ENCODE measurements at regions not wholly inside any gene's neighbourhood (a gene's known extent, or its start where the extent isn't known, plus 50 kb on each side); places are given as distances from the start of the nearest gene placed in this dataset.

- POLR2A ChIA-PET = no interaction called here
- CTCF ChIA-PET = no interaction called here
Measured at GRCh38 chr13:67619995-67620380, 389.9 kb upstream of the PCDH9 start.

GRCh38 chr13:67619351-67619994, 389.3 kb upstream of the PCDH9 start:
- Histone ChIP-seq H3K27me3 (ENCODE audit: control insufficient read depth, insufficient read depth, low read length) (no peaks in the 10 kb centered on the region), H3K36me3 (ENCODE audit: control insufficient read depth, insufficient read depth, low read length) (no peaks in the 10 kb centered on the region), H3K4me3 (ENCODE audit: low read depth, low read length) (no peak overlapping the region)
- ChIA-PET POLR2A (no interaction called here), CTCF (no interaction called here)
- no peak for DNase-seq (ENCODE audit: low read depth)
- TF ChIP-seq CTCF (IDR thresholded peaks at IDR 0.05; ENCODE audit: insufficient read depth, low read depth, low read length) = no peak

More at GRCh38 chr13:67619995-67620380, 389.9 kb upstream of the PCDH9 start:
- no peak overlapping the region for H3K4me3 ChIP-seq (ENCODE audit: low read depth, low read length)
- no peak for TF ChIP-seq CTCF (IDR thresholded peaks at IDR 0.05; ENCODE audit: insufficient read depth, low read depth, low read length)
- DNase-seq (ENCODE audit: low read depth) = no peak
- no peaks in the 10 kb centered on the region for H3K27me3 ChIP-seq (ENCODE audit: control insufficient read depth, insufficient read depth, low read length)
- no peaks in the 10 kb centered on the region for H3K36me3 ChIP-seq (ENCODE audit: control insufficient read depth, insufficient read depth, low read length)

DNA sequence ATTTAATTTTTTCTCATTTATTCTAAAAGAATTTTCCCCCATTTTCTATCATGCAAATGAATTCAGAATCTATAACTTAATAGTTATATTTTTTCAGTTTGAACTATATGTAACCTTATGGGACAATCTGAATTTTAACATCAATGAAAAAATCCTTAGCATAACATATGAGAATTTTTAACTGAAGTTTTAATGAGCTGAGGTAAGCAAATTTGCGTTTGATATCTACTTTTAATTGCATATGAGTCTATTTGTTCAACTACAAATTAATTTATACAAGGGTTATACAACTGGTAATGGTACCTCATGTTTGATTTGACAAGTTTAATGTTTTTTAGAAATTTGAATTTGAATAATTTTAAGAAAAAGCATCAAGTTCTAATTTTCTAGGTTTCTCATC, 384.4 kb upstream of the PCDH9 start:
- Histone ChIP-seq H3K4me3 (ENCODE audit: low read depth, low read length) (no peak overlapping the region), H3K36me3 (ENCODE audit: control insufficient read depth, insufficient read depth, low read length) (no peaks in the 10 kb centered on the region), H3K27me3 (ENCODE audit: control insufficient read depth, insufficient read depth, low read length) (no peaks in the 10 kb centered on the region)
- POLR2A ChIA-PET = no interaction called here
- DNase-seq (ENCODE audit: low read depth) = no peak
- CTCF ChIA-PET = interaction anchor here (0.8 kb wide), 1 partner anchor 10 kb away, joined by 3 read pairs; no protein-coding TSS in a partner anchor
- TF ChIP-seq CTCF (IDR thresholded peaks at IDR 0.05; ENCODE audit: insufficient read depth, low read depth, low read length) = no peak

DNA sequence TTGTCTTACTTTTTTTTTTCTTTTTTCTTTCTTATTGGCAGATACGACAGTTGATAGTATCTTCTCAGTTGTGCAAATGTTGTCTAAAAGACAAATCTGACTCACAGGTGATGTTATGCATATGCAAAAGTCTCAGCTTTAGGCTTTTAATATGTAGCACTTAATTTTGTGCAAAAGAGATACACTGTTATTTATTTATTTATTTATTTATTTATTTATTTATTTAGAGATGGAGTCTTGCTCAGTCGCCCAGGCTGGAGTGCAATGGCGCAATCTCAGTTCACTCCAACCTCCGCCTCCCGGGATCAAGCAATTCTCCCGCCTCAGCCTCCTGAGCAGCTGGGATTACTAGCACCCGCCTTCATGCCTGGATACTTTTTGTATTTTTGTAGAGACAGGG, 383.9 kb upstream of the PCDH9 start:
- ChIA-PET POLR2A (no interaction called here), CTCF (no interaction called here)
- no peaks in the 10 kb centered on the region for H3K27me3 ChIP-seq (ENCODE audit: control insufficient read depth, insufficient read depth, low read length)
- TF ChIP-seq CTCF (IDR thresholded peaks at IDR 0.05; ENCODE audit: insufficient read depth, low read depth, low read length) = no peak
- no peak overlapping the region for H3K4me3 ChIP-seq (ENCODE audit: low read depth, low read length)
- DNase-seq (ENCODE audit: low read depth) = no peak
- H3K36me3 ChIP-seq (ENCODE audit: control insufficient read depth, insufficient read depth, low read length) = no peaks in the 10 kb centered on the region

DNA sequence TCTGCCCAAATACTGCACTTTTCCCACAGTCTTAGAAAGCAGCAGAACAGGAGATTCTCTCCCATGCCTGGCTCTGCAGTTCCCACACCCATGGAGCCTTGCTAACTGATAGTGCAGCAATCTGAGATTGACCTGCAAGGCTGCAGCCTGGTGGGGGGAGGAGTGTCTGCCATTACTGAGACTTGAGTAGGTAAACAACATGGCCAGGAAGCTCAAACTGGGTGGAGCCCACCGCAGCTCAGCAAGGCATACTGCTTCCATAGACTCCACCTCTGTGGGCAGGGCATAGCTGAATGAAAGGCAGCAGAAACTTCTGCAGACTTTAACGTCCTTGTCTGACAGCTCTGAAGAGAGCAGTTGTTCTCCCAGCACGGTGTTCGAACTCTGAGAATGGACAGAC, 358.5 kb upstream of the PCDH9 start:
- ChIA-PET POLR2A (no interaction called here), CTCF (no interaction called here)
- no peak for TF ChIP-seq CTCF (IDR thresholded peaks at IDR 0.05; ENCODE audit: insufficient read depth, low read depth, low read length)

More for the DNA sequence above, 358.5 kb upstream of the PCDH9 start:
- DNase-seq (ENCODE audit: low read depth) = no peak
- Histone ChIP-seq H3K36me3 (ENCODE audit: control insufficient read depth, insufficient read depth, low read length) (no peaks in the 10 kb centered on the region), H3K4me3 (ENCODE audit: low read depth, low read length) (no peak overlapping the region), H3K27me3 (ENCODE audit: control insufficient read depth, insufficient read depth, low read length) (no peaks in the 10 kb centered on the region)

Measured in BJ (cell line).